Fibroblast of lung (primary cell): ENCODE measurements at regions not wholly inside any gene's neighbourhood (a gene's known extent, or its start where the extent isn't known, plus 50 kb on each side); places are given as distances from the start of the nearest gene placed in this dataset.

Source experiments
- DNase-seq, 2 donors: peaks; one replicate each; pipeline versions ENCODE4 v3.0.0 to v3.0.0-alpha.2; 2010; ENCODE audit warnings: low read depth in 2 of 2
- H2AFZ ChIP-seq: 2 replicates; pipeline ENCODE4 v1.5.1; 2012; ENCODE audit warnings: low read length, control low read depth, inconsistent platforms
- H3K27ac ChIP-seq: 2 replicates; pipeline ENCODE4 v1.5.1; 2011; ENCODE audit warnings: low read length, control low read depth; ENCODE audit not compliant: insufficient read depth
- H3K27me3 ChIP-seq: 2 replicates; pipeline ENCODE4 v1.5.1; 2011; ENCODE audit warnings: mild to moderate bottlenecking, low read length; ENCODE audit not compliant: control insufficient read depth, insufficient read depth
- H3K36me3 ChIP-seq: 2 replicates; pipeline ENCODE4 v1.5.1; 2011; ENCODE audit warnings: low read length; ENCODE audit not compliant: control insufficient read depth, insufficient read depth
- H3K4me1 ChIP-seq: 2 replicates; pipeline ENCODE4 v1.5.1; 2011; ENCODE audit warnings: low read length; ENCODE audit not compliant: control insufficient read depth, insufficient read depth; ENCODE audit errors: extremely low read depth
- H3K4me2 ChIP-seq: 2 replicates; pipeline ENCODE4 v1.5.1; 2011; ENCODE audit warnings: low read length, control low read depth; ENCODE audit not compliant: insufficient read depth; ENCODE audit errors: extremely low read depth
- H3K4me3 ChIP-seq, 4 experiments: fragments of 200-600 bp in 1 of 4; sonication (generic) in 1 of 4; replicated peaks in 1 of 4; 2 replicates each; pipeline ENCODE4 v1.5.1; 2011 to 2016; ENCODE audit warnings: low read length in 4 of 4, low read depth in 3 of 4, mild to moderate bottlenecking in 3 of 4, control low read depth in 2 of 4, inconsistent platforms in 1 of 4, mixed read lengths in 1 of 4; ENCODE audit not compliant: insufficient read depth in 1 of 4; ENCODE audit errors: control extremely low read depth in 1 of 4
- H3K79me2 ChIP-seq: 2 replicates; pipeline ENCODE4 v1.5.1; 2012; ENCODE audit warnings: mild to moderate bottlenecking, low read length, inconsistent platforms; ENCODE audit not compliant: control insufficient read depth, insufficient read depth
- H3K9ac ChIP-seq: 2 replicates; pipeline ENCODE4 v1.5.1; 2011; ENCODE audit warnings: mild to moderate bottlenecking, low read length, control low read depth; ENCODE audit not compliant: insufficient read depth
- H3K9me3 ChIP-seq: 2 replicates; pipeline ENCODE4 v1.5.1; 2012; ENCODE audit warnings: low read depth, low read length; ENCODE audit not compliant: control insufficient read depth, insufficient read depth
- H4K20me1 ChIP-seq: 2 replicates; pipeline ENCODE4 v1.5.1; 2011; ENCODE audit warnings: low read length; ENCODE audit not compliant: control insufficient read depth, insufficient read depth; ENCODE audit errors: extremely low read depth
- EZH2 ChIP-seq: IDR thresholded peaks from 2 replicates; pipeline ENCODE4 v1.5.1; 2012; ENCODE audit warnings: low read length, control low read depth, mild to moderate bottlenecking; ENCODE audit errors: missing control alignments
- TF ChIP-seq, protein P1 (sequence below), 2 donors: IDR thresholded peaks in 1 of 2; conservative IDR thresholded peaks in 1 of 2; 1 replicate in 1 of 2; 2 replicates in 1 of 2; pipeline ENCODE4 v1.5.1; 2011 to 2012; ENCODE audit warnings: low read length in 2 of 2, control low read depth in 1 of 2, inconsistent platforms in 1 of 2, low read depth in 1 of 2, mild to moderate bottlenecking in 1 of 2

DNA sequence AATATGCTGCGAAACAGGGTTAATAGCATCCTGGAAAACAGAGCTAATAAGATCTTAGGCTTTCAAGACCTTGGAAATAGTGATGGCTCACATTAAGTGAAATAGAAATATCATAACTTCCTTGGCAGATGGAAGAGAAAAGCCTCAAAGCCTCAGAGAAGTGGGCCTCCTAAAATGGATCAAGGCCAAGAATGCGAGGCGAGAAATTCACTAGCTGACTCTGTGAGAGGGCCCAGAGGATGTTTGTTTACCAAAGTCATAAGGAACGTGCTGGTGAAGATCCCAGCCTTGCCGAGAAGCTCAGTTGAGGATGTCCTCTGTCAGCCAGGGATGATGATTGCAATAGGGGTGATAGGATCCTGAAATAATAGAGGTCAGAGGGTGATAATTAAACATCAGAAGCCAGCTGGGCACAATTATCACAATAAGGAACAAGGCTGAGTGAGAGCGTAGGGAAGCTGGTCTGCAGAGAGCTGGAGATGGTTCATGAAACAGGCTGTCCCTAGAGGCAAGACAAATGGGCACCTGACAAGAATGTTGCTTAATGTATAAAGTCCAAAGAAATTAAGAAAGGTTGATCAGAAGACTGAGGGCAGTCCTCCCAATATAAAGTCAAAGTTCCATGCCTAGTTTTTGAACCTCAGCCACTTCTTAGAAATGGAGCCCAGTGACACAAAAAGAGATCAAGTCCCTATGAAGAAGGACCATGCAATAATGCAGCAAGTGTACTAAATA is 101.7 kb upstream of the COG2 start:
- Histone ChIP-seq H3K27me3 (no peaks in the 10 kb centered on the region), H3K4me2 (no peak overlapping the region), H3K36me3 (no peaks in the 10 kb centered on the region), H3K9me3 (no peaks in the 10 kb centered on the region), H3K9ac (no peak overlapping the region), H3K4me3 (no peak overlapping the region), H3K27ac (no peak overlapping the region), H4K20me1 (no peaks in the 10 kb centered on the region), H3K4me1 (no peaks in the 10 kb centered on the region), H2AFZ (no peak overlapping the region), H3K79me2 (no peaks in the 10 kb centered on the region)
- TF ChIP-seq EZH2, result no peak
- TF ChIP-seq, protein P1, sequence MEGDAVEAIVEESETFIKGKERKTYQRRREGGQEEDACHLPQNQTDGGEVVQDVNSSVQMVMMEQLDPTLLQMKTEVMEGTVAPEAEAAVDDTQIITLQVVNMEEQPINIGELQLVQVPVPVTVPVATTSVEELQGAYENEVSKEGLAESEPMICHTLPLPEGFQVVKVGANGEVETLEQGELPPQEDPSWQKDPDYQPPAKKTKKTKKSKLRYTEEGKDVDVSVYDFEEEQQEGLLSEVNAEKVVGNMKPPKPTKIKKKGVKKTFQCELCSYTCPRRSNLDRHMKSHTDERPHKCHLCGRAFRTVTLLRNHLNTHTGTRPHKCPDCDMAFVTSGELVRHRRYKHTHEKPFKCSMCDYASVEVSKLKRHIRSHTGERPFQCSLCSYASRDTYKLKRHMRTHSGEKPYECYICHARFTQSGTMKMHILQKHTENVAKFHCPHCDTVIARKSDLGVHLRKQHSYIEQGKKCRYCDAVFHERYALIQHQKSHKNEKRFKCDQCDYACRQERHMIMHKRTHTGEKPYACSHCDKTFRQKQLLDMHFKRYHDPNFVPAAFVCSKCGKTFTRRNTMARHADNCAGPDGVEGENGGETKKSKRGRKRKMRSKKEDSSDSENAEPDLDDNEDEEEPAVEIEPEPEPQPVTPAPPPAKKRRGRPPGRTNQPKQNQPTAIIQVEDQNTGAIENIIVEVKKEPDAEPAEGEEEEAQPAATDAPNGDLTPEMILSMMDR (conservative IDR thresholded peaks at IDR 0.05 in 1 of 2, IDR thresholded peaks at IDR 0.05 in 1 of 2; ENCODE audit: low read depth in 1 of 2, low read length in 2 of 2), result no peak
- no peak for DNase-seq

DNA sequence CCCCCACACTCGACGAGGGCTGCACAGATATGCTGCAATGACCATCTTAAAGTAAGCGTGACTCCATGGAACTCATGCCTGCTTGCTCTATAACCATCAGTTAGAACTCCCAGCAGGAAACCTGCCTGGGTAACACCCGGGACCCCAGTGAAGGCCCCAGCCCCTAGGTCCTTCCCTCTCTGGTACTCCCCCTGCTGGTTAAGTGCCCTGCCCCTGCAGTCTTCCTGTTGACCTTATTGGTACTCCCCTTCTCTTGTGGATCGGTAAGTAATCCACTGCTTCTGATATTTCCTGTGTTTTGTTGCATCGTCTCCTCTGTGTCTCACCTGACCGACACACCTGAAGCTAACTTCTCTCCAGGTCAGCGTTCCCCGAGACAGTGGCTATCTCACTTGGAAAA is 104.8 kb upstream of the COG2 start:
- Histone ChIP-seq H3K79me2 (no peaks in the 10 kb centered on the region), H2AFZ (no peak overlapping the region), H4K20me1 (no peaks in the 10 kb centered on the region), H3K9ac (no peak overlapping the region), H3K4me1 (no peaks in the 10 kb centered on the region), H3K27ac (no peak overlapping the region), H3K9me3 (no peaks in the 10 kb centered on the region), H3K4me3 (no peak overlapping the region), H3K27me3 (no peaks in the 10 kb centered on the region), H3K4me2 (no peak overlapping the region), H3K36me3 (no peaks in the 10 kb centered on the region)
- TF ChIP-seq EZH2, result no peak
- TF ChIP-seq, protein P1 (conservative IDR thresholded peaks at IDR 0.05 in 1 of 2, IDR thresholded peaks at IDR 0.05 in 1 of 2; ENCODE audit: low read depth in 1 of 2, low read length in 2 of 2), result no peak
- no peak for DNase-seq

DNA sequence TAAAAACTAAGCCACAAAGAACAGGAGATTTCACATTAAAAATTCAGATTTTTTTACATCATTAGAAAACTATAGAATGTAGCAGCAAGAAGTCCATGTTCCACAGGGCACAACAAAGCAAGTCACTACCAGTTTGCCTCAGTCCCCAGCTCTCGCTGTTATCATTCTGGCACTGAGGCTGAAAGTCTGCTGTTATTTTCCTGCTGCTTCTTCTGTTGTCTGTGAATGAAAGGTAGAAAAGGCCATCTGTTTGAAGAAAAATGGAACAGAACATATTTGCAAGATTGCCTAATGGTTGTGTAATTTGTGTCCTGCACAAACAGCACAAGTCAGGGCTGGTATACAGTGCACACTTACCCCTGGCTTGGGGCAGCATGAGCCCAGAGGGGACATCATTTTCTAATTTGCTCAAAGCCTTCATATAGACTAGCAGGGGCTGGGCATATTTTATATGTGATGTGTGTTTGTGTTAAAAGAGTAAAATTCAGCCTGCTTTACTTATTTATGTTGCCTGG is 105.6 kb upstream of the COG2 start:
- Histone ChIP-seq H3K4me1 (no peaks in the 10 kb centered on the region), H3K27me3 (no peaks in the 10 kb centered on the region), H4K20me1 (no peaks in the 10 kb centered on the region), H3K4me3 (no peak overlapping the region), H3K9me3 (no peaks in the 10 kb centered on the region), H3K9ac (no peak overlapping the region), H3K36me3 (no peaks in the 10 kb centered on the region), H2AFZ (no peak overlapping the region), H3K4me2 (no peak overlapping the region), H3K27ac (no peak overlapping the region), H3K79me2 (no peaks in the 10 kb centered on the region)
- DNase-seq, result no peak
- TF ChIP-seq, protein P1 (conservative IDR thresholded peaks at IDR 0.05 in 1 of 2, IDR thresholded peaks at IDR 0.05 in 1 of 2; ENCODE audit: low read depth in 1 of 2, low read length in 2 of 2), result no peak
- no peak for TF ChIP-seq EZH2
